GM23248 (cell line): ENCODE measurements at regions not wholly inside any gene's neighbourhood (a gene's known extent, or its start where the extent isn't known, plus 50 kb on each side); places are given as distances from the start of the nearest gene placed in this dataset.

Experiments
- DNase-seq: peaks from one replicate; pipeline ENCODE4 v3.0.0-alpha.2; 2015
- H2AFZ ChIP-seq: fragments of 200-600 bp; sonication (generic); 2 replicates; pipeline ENCODE4 v1.6.1; 2016; ENCODE audit warnings: antibody characterized with exemption
- H3F3A ChIP-seq: fragments of 200-600 bp; sonication (generic); 2 replicates; pipeline ENCODE4 v1.6.1; 2016; ENCODE audit warnings: mild to moderate bottlenecking, antibody characterized with exemption, mixed run types; ENCODE audit not compliant: insufficient read depth
- H3K27ac ChIP-seq: fragments of 200-600 bp; sonication (generic); 2 replicates; pipeline ENCODE4 v1.5.1; 2016; ENCODE audit warnings: mild to moderate bottlenecking
- H3K27me3 ChIP-seq: fragments of 200-600 bp; sonication (generic); replicated peaks from 2 replicates; pipeline ENCODE4 v1.6.1; 2016; ENCODE audit warnings: mild to moderate bottlenecking; ENCODE audit not compliant: insufficient read depth
- H3K36me3 ChIP-seq: fragments of 200-600 bp; sonication (generic); 2 replicates; pipeline ENCODE4 v1.6.1; 2016; ENCODE audit warnings: low read depth, mild to moderate bottlenecking
- H3K4me1 ChIP-seq: fragments of 200-600 bp; sonication (generic); 2 replicates; pipeline ENCODE4 v1.6.1; 2016; ENCODE audit warnings: mild to moderate bottlenecking; ENCODE audit not compliant: insufficient read depth
- H3K4me2 ChIP-seq: fragments of 200-600 bp; sonication (generic); one replicate; pipeline ENCODE4 v1.6.1; 2016; ENCODE audit warnings: mild to moderate bottlenecking; ENCODE audit not compliant: unreplicated experiment
- H3K4me3 ChIP-seq: fragments of 200-600 bp; sonication (generic); 2 replicates; pipeline ENCODE4 v1.5.1; 2016; ENCODE audit warnings: mild to moderate bottlenecking
- H3K79me2 ChIP-seq: fragments of 200-600 bp; sonication (generic); 2 replicates; pipeline ENCODE4 v1.6.1; 2016; ENCODE audit warnings: mild to moderate bottlenecking; ENCODE audit not compliant: insufficient read depth
- H3K9ac ChIP-seq: fragments of 200-600 bp; sonication (generic); 2 replicates; pipeline ENCODE4 v1.6.1; 2016; ENCODE audit warnings: mild to moderate bottlenecking
- H3K9me2 ChIP-seq: fragments of 200-600 bp; sonication (generic); 2 replicates; pipeline ENCODE4 v1.6.1; 2016; ENCODE audit warnings: mixed run types, mild to moderate bottlenecking, moderate library complexity; ENCODE audit not compliant: insufficient read depth
- H3K9me3 ChIP-seq: fragments of 200-600 bp; sonication (generic); one replicate; pipeline ENCODE4 v1.6.1; 2017; ENCODE audit warnings: low read depth
- H4K20me1 ChIP-seq: fragments of 200-600 bp; sonication (generic); 2 replicates; pipeline ENCODE4 v1.6.0; 2016; ENCODE audit not compliant: insufficient read depth
- EZH2 ChIP-seq: fragments of 200-600 bp; sonication (generic); IDR thresholded peaks from 2 replicates; pipeline ENCODE4 v1.6.1; 2018; ENCODE audit warnings: antibody characterized with exemption, mild to moderate bottlenecking; ENCODE audit not compliant: insufficient read depth, poor library complexity, severe bottlenecking
- EZH2phosphoT487 ChIP-seq: fragments of 200-600 bp; sonication (generic); IDR thresholded peaks from 2 replicates; pipeline ENCODE4 v1.6.1; 2018; ENCODE audit warnings: antibody characterized with exemption, moderate library complexity, mild to moderate bottlenecking, low read depth; ENCODE audit not compliant: insufficient read depth
- WGBS, 2 experiments: methylation state at CpG; one replicate each; pipeline ENCODE4 v1.1.6; 2015 to 2017; ENCODE audit warnings: low lambda C conversion rate in 2 of 2, low coverage in 1 of 2; ENCODE audit errors: missing lambda C conversion rate in 2 of 2; 5-methylcytosine and 5-hydroxymethylcytosine counted together
- in situ Hi-C: fragments of 300-500 bp; cut with MboI; formaldehyde crosslinking; loops from 2 replicates; pipeline ENCODE4 v1.15.0; 2020

GRCh38 chr13:62250501-62251201 lies 835.0 kb upstream of the PCDH20 start:
- DNase-seq = peak; percentile 0

DNA sequence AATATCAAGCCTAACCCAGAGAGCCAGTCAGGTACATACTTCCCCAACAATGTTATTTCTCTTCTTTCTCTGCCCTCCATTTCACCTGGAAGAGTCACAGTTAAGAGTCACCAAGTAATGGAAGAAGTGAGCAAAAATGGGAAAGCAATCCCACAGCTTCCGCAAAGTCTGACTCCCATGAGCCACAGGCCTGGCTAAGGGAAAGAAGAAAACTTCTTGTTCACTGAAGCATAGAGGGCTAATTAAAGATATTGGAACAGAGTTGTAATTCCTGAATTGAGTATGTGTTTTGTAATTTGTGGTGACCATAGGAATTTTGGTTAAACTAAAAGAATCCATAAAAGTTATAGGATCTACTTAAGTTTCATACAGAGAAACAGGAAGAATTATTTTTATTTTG lies 830.9 kb upstream of the PCDH20 start:
- H3K9me3 ChIP-seq = no peaks in the 10 kb centered on the region
- in situ Hi-C loops = no loop called here
- DNase-seq = no peak
- TF ChIP-seq EZH2phosphoT487 (no peak), EZH2 (no peak)
- H4K20me1 ChIP-seq = no peaks in the 10 kb centered on the region
- no peak overlapping the region for H2AFZ ChIP-seq
- H3K4me2 ChIP-seq = no peak overlapping the region
- H3K27me3 ChIP-seq = no peaks in the 10 kb centered on the region
- H3K27ac ChIP-seq = no peak overlapping the region
- no peaks in the 10 kb centered on the region for H3K9me2 ChIP-seq
- no peak overlapping the region for H3K4me3 ChIP-seq
- H3K9ac ChIP-seq = no peak overlapping the region
- H3K4me1 ChIP-seq = no peaks in the 10 kb centered on the region
- H3K36me3 ChIP-seq = no peaks in the 10 kb centered on the region
- H3K79me2 ChIP-seq = no peaks in the 10 kb centered on the region
- H3F3A ChIP-seq = no peaks in the 10 kb centered on the region
- 7 to 22% methylated on average over 1 of the region's 1 CpG for WGBS, 2 experiments

More at GRCh38 chr13:62250501-62251201, 835.0 kb upstream of the PCDH20 start:
- no peaks in the 10 kb centered on the region for H3K36me3 ChIP-seq
- no peak overlapping the region for H3K9ac ChIP-seq
- H3K79me2 ChIP-seq = no peaks in the 10 kb centered on the region
- H3K4me2 ChIP-seq = no peak overlapping the region
- H3K27ac ChIP-seq = no peak overlapping the region
- 36 to 46% methylated on average over 10 of the region's 10 CpGs for WGBS, 2 experiments
- H3K4me3 ChIP-seq = no peak overlapping the region
- no peak for TF ChIP-seq EZH2phosphoT487
- TF ChIP-seq EZH2 = no peak
- H3K9me2 ChIP-seq = no peaks in the 10 kb centered on the region
- no peaks in the 10 kb centered on the region for H3F3A ChIP-seq
- H3K27me3 ChIP-seq = no peaks in the 10 kb centered on the region
- H2AFZ ChIP-seq = no peak overlapping the region
- H3K9me3 ChIP-seq = no peaks in the 10 kb centered on the region
- no peaks in the 10 kb centered on the region for H4K20me1 ChIP-seq
- in situ Hi-C loops = no loop called here
- H3K4me1 ChIP-seq = no peaks in the 10 kb centered on the region

GRCh38 chr13:62243106-62243505 lies 827.5 kb upstream of the PCDH20 start:
- Histone ChIP-seq H2AFZ (no peak overlapping the region), H3K27ac (no peak overlapping the region), H3K79me2 (no peaks in the 10 kb centered on the region), H3K9ac (no peak overlapping the region), H3K9me3 (no peaks in the 10 kb centered on the region), H3K4me1 (no peaks in the 10 kb centered on the region), H3K4me3 (no peak overlapping the region), H4K20me1 (no peaks in the 10 kb centered on the region), H3K4me2 (no peak overlapping the region), H3F3A (no peaks in the 10 kb centered on the region), H3K27me3 (no peaks in the 10 kb centered on the region), H3K9me2 (no peaks in the 10 kb centered on the region), H3K36me3 (no peaks in the 10 kb centered on the region)
- in situ Hi-C loops = no loop called here
- no peak for DNase-seq
- no peak for TF ChIP-seq EZH2
- WGBS, 2 experiments = 27 to 30% methylated on average over 2 of the region's 2 CpGs

DNA sequence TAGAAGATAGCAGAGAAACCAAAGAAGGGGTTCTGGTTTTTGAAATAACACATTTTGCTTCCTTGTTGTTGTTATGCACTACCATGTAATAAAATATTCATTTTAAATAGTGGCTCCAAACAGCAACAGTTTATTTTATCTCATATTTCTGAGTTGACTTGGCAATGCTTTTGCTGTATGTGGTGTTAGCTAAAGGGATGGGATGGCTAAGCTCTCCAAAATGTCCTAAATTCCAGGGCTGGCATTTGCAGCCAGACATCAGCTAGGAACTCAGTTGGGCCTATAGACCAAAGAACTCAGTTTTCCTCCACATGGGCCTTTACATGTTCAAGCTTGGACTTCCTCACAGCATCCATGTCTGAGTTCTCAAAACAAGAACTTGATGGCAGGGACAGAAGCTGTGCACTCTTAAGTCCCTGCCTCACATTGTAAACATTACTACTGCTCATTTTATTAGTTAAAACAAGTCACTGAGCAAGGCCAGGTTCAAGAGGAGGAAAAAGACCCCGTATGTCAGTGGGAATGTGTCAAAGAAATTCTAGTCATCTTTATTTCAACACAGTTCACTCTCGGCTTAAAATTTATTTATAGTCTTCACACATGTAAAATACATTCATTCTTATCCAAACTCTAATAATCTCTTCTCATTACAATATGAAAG lies 819.3 kb upstream of the PCDH20 start:
- in situ Hi-C loops = no loop called here
- Histone ChIP-seq H3K27ac (no peak overlapping the region), H4K20me1 (no peaks in the 10 kb centered on the region), H3K4me1 (no peaks in the 10 kb centered on the region), H3K79me2 (no peaks in the 10 kb centered on the region), H3K9me2 (no peaks in the 10 kb centered on the region), H3K4me2 (no peak overlapping the region), H3K36me3 (no peaks in the 10 kb centered on the region), H3K4me3 (no peak overlapping the region), H3K27me3 (no peaks in the 10 kb centered on the region), H3K9ac (no peak overlapping the region), H3F3A (no peaks in the 10 kb centered on the region), H3K9me3 (no peaks in the 10 kb centered on the region), H2AFZ (no peak overlapping the region)
- 3 to 12% methylated on average over 2 of the region's 2 CpGs for WGBS, 2 experiments
- TF ChIP-seq EZH2 (no peak), EZH2phosphoT487 (no peak)
- DNase-seq = no peak
